Esophagus squamous epithelium (tissue), 5 donors: ENCODE measurements at regions not wholly inside any gene's neighbourhood (a gene's known extent, or its start where the extent isn't known, plus 50 kb on each side); places are given as distances from the start of the nearest gene placed in this dataset.
"Not testable (repeated sequence)": the region's sequence is repeated elsewhere in the genome, so short reads cannot be mapped to it uniquely, and the experiment has no call there.

Experiments
- DNase-seq: peaks from one replicate; lab custom pipeline; 2025; lab: John Stamatoyannopoulos, UW
- H3K27ac ChIP-seq, 4 donors: fragments of 200-600 bp; sonication (generic); one replicate each; pipeline ENCODE4 v1.5.1; 2016 to 2019; ENCODE audit warnings: mild to moderate bottlenecking in 1 of 4
- H3K27me3 ChIP-seq, 4 donors: fragments of 200-600 bp; sonication (generic); 1 replicate in 3 of 4; 2 replicates in 1 of 4; pipeline versions ENCODE4 v1.5.1 to v1.6.0; 2017 to 2021; ENCODE audit warnings: antibody characterized with exemption in 1 of 4
- H3K36me3 ChIP-seq, 3 donors: fragments of 200-600 bp; sonication (generic); one replicate each; pipeline ENCODE4 v1.5.1; 2016 to 2019
- H3K4me1 ChIP-seq, 3 donors: fragments of 200-600 bp; sonication (generic); one replicate each; pipeline ENCODE4 v1.5.1; 2017 to 2019
- H3K4me3 ChIP-seq, 4 donors: fragments of 200-600 bp; sonication (generic); 1 replicate in 3 of 4; 2 replicates in 1 of 4; pipeline ENCODE4 v1.5.1; 2016 to 2019; ENCODE audit warnings: mild to moderate bottlenecking in 2 of 4, moderate library complexity in 1 of 4
- H3K9me3 ChIP-seq, 3 donors: fragments of 200-600 bp; sonication (generic); one replicate each; pipeline ENCODE4 v1.5.1; 2016 to 2019
- POLR2A ChIP-seq, 4 donors: fragments of 450-650 bp; IDR thresholded peaks; one replicate each; pipeline ENCODE4 v1.6.1; 2017; ENCODE audit warnings: antibody characterized with exemption in 4 of 4, mild to moderate bottlenecking in 4 of 4, moderate library complexity in 3 of 4
- WGBS, 2 donors: methylation state at CpG; one replicate each; pipeline ENCODE4 v1.1.5; 2018; 5-methylcytosine and 5-hydroxymethylcytosine counted together
- intact Hi-C: fragments of 100-400 bp; cut with DNase I; formaldehyde crosslinking; loops from one replicate; pipeline ENCODE4 v1.15.0; 2022
- TF ChIP-seq, protein P1 (sequence below), 6 experiments: fragments of 450-650 bp in 4 of 6; fragments of 200-600 bp in 2 of 6; sonication (generic) in 2 of 6; IDR thresholded peaks; one replicate each; pipeline ENCODE4 v1.5.1; 2016 to 2019; ENCODE audit warnings: antibody characterized with exemption in 6 of 6, mild to moderate bottlenecking in 4 of 6, moderate library complexity in 4 of 6
- donor health status: DM: yes; HTN: yes; CAD: no.

GRCh38 chr1:200258447-200259375 is 151.1 kb downstream of the ZNF281 start:
- no peak for TF ChIP-seq POLR2A (IDR thresholded peaks at IDR 0.05)
- TF ChIP-seq, protein P1, sequence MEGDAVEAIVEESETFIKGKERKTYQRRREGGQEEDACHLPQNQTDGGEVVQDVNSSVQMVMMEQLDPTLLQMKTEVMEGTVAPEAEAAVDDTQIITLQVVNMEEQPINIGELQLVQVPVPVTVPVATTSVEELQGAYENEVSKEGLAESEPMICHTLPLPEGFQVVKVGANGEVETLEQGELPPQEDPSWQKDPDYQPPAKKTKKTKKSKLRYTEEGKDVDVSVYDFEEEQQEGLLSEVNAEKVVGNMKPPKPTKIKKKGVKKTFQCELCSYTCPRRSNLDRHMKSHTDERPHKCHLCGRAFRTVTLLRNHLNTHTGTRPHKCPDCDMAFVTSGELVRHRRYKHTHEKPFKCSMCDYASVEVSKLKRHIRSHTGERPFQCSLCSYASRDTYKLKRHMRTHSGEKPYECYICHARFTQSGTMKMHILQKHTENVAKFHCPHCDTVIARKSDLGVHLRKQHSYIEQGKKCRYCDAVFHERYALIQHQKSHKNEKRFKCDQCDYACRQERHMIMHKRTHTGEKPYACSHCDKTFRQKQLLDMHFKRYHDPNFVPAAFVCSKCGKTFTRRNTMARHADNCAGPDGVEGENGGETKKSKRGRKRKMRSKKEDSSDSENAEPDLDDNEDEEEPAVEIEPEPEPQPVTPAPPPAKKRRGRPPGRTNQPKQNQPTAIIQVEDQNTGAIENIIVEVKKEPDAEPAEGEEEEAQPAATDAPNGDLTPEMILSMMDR (IDR thresholded peaks at IDR 0.05) = peak; percentile 15 to 47 (median 26)
- no peak for DNase-seq
- Histone ChIP-seq H3K27ac (no peak overlapping the region), H3K4me3 (no peak overlapping the region), H3K36me3 (no peaks in the 10 kb centered on the region), H3K9me3 (no peaks in the 10 kb centered on the region), H3K27me3 (peaks cover 0 to 3% (median 0%) of the 10 kb centered on the region in 4 donors), H3K4me1 (no peaks in the 10 kb centered on the region)
- WGBS, 2 donors = 81 to 83% methylated on average over 10 of the region's 10 CpGs
- intact Hi-C loops = no loop called here

DNA sequence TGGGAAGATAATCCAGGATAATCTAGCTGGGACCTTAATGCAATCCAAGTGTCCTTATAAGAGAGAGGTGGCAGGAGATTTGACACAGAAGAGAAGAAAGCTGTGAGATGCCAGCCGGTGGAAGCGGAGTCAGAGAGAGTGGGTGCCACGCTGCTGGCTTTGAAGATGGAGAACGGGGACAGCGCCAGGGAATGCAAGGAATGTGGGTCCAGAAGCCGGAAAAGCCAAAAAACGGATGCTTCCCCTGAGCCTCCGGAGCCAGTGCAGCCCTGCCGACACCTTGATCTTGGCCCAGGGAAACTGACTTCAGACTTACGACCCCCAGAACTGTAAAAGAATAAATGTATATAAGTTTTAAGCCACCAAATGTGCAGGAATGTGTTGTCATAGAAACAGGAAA is 152.6 kb downstream of the ZNF281 start:
- 79% methylated on average over 10 of the region's 10 CpGs for WGBS, 2 donors
- Histone ChIP-seq H3K27me3 (peaks cover 0 to 3% (median 0%) of the 10 kb centered on the region in 4 donors), H3K27ac (no peak overlapping the region), H3K9me3 (no peaks in the 10 kb centered on the region), H3K4me1 (no peaks in the 10 kb centered on the region), H3K4me3 (no peak overlapping the region), H3K36me3 (no peaks in the 10 kb centered on the region)
- intact Hi-C loops = no loop called here
- TF ChIP-seq, protein P1 (IDR thresholded peaks at IDR 0.05) = no peak
- no peak for TF ChIP-seq POLR2A (IDR thresholded peaks at IDR 0.05)
- DNase-seq = no peak

DNA sequence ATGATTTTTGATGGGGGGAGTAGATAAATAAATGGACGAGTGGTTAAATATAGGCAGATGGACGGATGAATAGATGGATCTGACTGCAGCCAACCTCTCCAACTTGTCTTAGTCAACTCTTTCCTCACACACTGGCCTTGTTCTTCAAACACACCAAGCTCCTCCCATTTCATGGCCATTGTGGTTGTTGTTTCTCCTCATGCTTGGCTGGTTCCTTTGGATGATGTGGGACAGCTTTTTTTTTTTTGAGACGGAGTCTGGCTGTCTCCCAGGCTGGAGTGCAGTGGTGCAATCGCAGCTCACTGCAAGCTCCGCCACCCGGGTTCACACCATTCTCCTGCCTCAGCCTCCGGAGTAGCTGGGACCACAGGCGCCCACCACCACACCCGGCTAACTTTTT is 155.2 kb downstream of the ZNF281 start:
- H3K27ac ChIP-seq, intact Hi-C loops, DNase-seq, H3K27me3 ChIP-seq, H3K4me3 ChIP-seq, H3K36me3 ChIP-seq, H3K9me3 ChIP-seq, H3K4me1 ChIP-seq: not testable (repeated sequence)
- WGBS, 2 donors = 81 to 89% methylated on average over 9 of the region's 9 CpGs

DNA sequence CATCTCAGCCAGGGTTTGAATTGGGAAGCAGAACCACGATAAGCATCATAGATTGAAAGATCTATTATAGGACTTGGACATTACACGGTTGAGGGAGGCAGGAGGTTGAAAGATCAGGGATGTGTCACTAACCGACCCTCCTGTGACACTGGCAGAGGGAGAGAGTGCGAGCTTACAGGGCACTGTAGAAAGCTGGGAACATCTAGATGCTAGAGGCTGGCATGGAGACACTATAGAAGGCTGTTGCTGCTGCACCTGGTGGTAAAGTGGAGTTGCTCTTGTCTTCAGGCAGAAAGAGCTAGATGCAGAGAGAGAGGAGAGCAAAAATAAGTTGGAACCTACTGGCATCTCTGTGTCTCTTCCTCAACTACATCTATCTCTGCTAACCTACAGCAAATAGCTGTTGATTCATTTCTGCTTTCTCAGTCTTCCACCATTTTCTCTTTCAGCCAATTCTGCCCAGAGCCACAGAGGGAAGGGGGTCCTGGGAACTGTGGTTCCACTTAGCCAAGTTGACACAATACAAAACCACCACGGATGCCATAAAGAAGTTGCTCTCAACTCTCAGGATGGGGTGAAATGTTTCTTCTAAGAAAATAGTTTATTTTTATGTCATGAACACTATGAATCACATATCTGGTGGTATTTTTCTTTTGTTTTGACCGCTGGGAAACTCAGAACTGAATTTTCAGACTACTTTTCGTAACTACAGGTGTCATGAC is 155.9 kb downstream of the ZNF281 start:
- Histone ChIP-seq H3K4me3 (no peak overlapping the region), H3K27ac (no peak overlapping the region), H3K4me1 (no peaks in the 10 kb centered on the region), H3K27me3 (peaks cover 0 to 3% (median 0%) of the 10 kb centered on the region in 4 donors), H3K36me3 (no peaks in the 10 kb centered on the region), H3K9me3 (no peaks in the 10 kb centered on the region)
- intact Hi-C loops = no loop called here
- no peak for TF ChIP-seq POLR2A (IDR thresholded peaks at IDR 0.05)
- TF ChIP-seq, protein P1 (IDR thresholded peaks at IDR 0.05) = no peak
- DNase-seq = no peak
- 67 to 75% methylated on average over 7 of the region's 7 CpGs for WGBS, 2 donors

DNA sequence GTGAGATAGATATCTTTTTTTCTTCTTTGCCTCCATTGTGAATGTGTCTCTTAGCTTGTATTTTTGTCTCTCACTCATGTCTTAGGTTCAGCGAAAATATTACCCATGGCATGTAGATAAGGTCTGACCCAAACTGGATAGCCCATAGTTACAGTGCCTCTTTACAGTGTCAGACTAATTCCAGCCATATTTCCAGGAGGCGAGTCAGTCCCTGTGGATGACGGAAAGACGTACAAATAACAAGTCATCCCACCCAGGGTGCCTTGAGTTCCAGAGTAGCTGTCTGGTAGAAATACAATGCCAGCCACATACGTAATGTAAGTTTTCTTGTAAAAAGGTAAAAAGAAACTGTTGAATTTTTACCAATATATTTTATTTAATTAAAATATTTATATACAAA is 157.3 kb downstream of the ZNF281 start:
- no peak overlapping the region for H3K4me3 ChIP-seq
- DNase-seq = no peak
- H3K9me3 ChIP-seq = no peaks in the 10 kb centered on the region
- H3K36me3 ChIP-seq = no peaks in the 10 kb centered on the region
- TF ChIP-seq, protein P1 (IDR thresholded peaks at IDR 0.05) = no peak
- TF ChIP-seq POLR2A (IDR thresholded peaks at IDR 0.05) = no peak
- WGBS, 2 donors = 84 to 91% methylated on average over 5 of the region's 5 CpGs
- H3K27ac ChIP-seq = no peak overlapping the region
- no peaks in the 10 kb centered on the region for H3K4me1 ChIP-seq
- peaks cover 0 to 7% (median 0%) of the 10 kb centered on the region in 4 donors for H3K27me3 ChIP-seq
- intact Hi-C loops = no loop called here
